Naive thymus-derived CD4-positive, alpha-beta T cell (primary cell): ENCODE measurements at regions not wholly inside any gene's neighbourhood (a gene's known extent, or its start where the extent isn't known, plus 50 kb on each side); places are given as distances from the start of the nearest gene placed in this dataset.
A peak's percentile ranks its signal among the peaks of the same experiment; 100 is the strongest.
"Not testable (repeated sequence)": the region's sequence is repeated elsewhere in the genome, so short reads cannot be mapped to it uniquely, and the experiment has no call there.

Source experiments
- ATAC-seq: fragments of 150-1000 bp; cut with Tn5 transposase; 2 replicates; pipeline ENCODE4 v1.10.0; 2021; ENCODE audit warnings: mild to moderate bottlenecking, moderate library complexity
- CTCF ChIA-PET: fragments of 350-600 bp; sonication (Branson Sonifier 250); formaldehyde crosslinking; loops from one replicate; lab custom pipeline; 2021; ENCODE audit warnings: antibody characterized with exemption; lab: Charles Lee
- POLR2A ChIA-PET: fragments of 350-600 bp; sonication (Branson Sonifier 250); formaldehyde crosslinking; loops from one replicate; lab custom pipeline; 2021; ENCODE audit warnings: antibody characterized with exemption, inconsistent platforms; lab: Charles Lee
- DNase-seq, 9 donors: peaks; one replicate each; pipeline versions ENCODE4 v3.0.0 to v3.0.0-alpha.2; 2020 to 2022; ENCODE audit warnings: mixed read lengths in 1 of 9
- H3K27ac ChIP-seq: one replicate; pipeline ENCODE4 v1.7.0; 2013; ENCODE audit warnings: mild to moderate bottlenecking, low read depth, low read length, moderate library complexity
- H3K27me3 ChIP-seq, 2 donors: one replicate each; pipeline ENCODE4 v1.7.0; 2013; ENCODE audit warnings: low read length in 2 of 2, mild to moderate bottlenecking in 2 of 2, moderate library complexity in 2 of 2; ENCODE audit not compliant: control insufficient read depth in 2 of 2, insufficient read depth in 2 of 2
- H3K36me3 ChIP-seq, 3 experiments: 1 replicate in 2 of 3; 2 replicates in 1 of 3; pipeline ENCODE4 v1.7.0; 2013; ENCODE audit warnings: low read length in 3 of 3, mild to moderate bottlenecking in 3 of 3, moderate library complexity in 1 of 3; ENCODE audit not compliant: insufficient read depth in 3 of 3, control insufficient read depth in 2 of 3
- H3K4me1 ChIP-seq, 2 donors: one replicate each; pipeline ENCODE4 v1.7.0; 2013; ENCODE audit warnings: low read length in 2 of 2, mild to moderate bottlenecking in 2 of 2, moderate library complexity in 1 of 2; ENCODE audit not compliant: control insufficient read depth in 2 of 2, insufficient read depth in 2 of 2
- H3K4me3 ChIP-seq: 2 replicates; pipeline ENCODE4 v1.7.0; 2013; ENCODE audit warnings: mild to moderate bottlenecking, low read length
- H3K9me3 ChIP-seq, 3 experiments: 1 replicate in 2 of 3; 2 replicates in 1 of 3; pipeline ENCODE4 v1.7.0; 2013; ENCODE audit warnings: low read length in 3 of 3; ENCODE audit not compliant: control insufficient read depth in 2 of 3
- H3K27ac Mint-ChIP-seq, 9 donors: one replicate each; pipeline ENCODE4 v1.8.0; 2020 to 2022; ENCODE audit warnings: mixed read lengths in 9 of 9, mild to moderate bottlenecking in 8 of 9, moderate library complexity in 5 of 9, inconsistent platforms in 2 of 9
- H3K27me3 Mint-ChIP-seq, 5 donors: one replicate each; pipeline ENCODE4 v1.8.0; 2021 to 2022; ENCODE audit warnings: mixed read lengths in 5 of 5, mild to moderate bottlenecking in 1 of 5
- H3K36me3 Mint-ChIP-seq, 5 donors: one replicate each; pipeline ENCODE4 v1.8.0; 2020 to 2022; ENCODE audit warnings: mixed read lengths in 5 of 5, mild to moderate bottlenecking in 3 of 5, inconsistent platforms in 1 of 5
- H3K4me1 Mint-ChIP-seq, 7 donors: one replicate each; pipeline ENCODE4 v1.8.0; 2020 to 2022; ENCODE audit warnings: mixed read lengths in 7 of 7, mild to moderate bottlenecking in 3 of 7, inconsistent platforms in 1 of 7
- H3K4me3 Mint-ChIP-seq, 10 donors: one replicate each; pipeline ENCODE4 v1.8.0; 2020 to 2022; ENCODE audit warnings: mild to moderate bottlenecking in 10 of 10, mixed read lengths in 10 of 10, moderate library complexity in 6 of 10, inconsistent platforms in 2 of 10
- H3K9me3 Mint-ChIP-seq, 11 donors: one replicate each; pipeline ENCODE4 v1.8.0; 2020 to 2022; ENCODE audit warnings: mixed read lengths in 11 of 11, mild to moderate bottlenecking in 4 of 11, inconsistent platforms in 1 of 11, moderate library complexity in 1 of 11
- intact Hi-C, 2 donors: fragments of 100-400 bp; cut with micrococcal nuclease; formaldehyde crosslinking; loops; one replicate each; pipeline ENCODE4 v1.15.1; 2023

- H3K4me3 Mint-ChIP-seq, H3K36me3 ChIP-seq, H3K9me3 ChIP-seq, H3K27me3 ChIP-seq, H3K36me3 Mint-ChIP-seq, intact Hi-C loops, H3K27me3 Mint-ChIP-seq, H3K4me3 ChIP-seq, POLR2A ChIA-PET, H3K4me1 Mint-ChIP-seq, H3K27ac ChIP-seq, CTCF ChIA-PET, H3K4me1 ChIP-seq, ATAC-seq, H3K9me3 Mint-ChIP-seq, H3K27ac Mint-ChIP-seq: not testable (repeated sequence)
- DNase-seq, result peak in 1 of 9 donors; percentile 17
These were observed 159.4 kb upstream of the FRG2B start for GRCh38 chr10:133785846-133786602.

- H3K4me1 ChIP-seq, H3K27ac Mint-ChIP-seq, CTCF ChIA-PET, H3K36me3 Mint-ChIP-seq, ATAC-seq, POLR2A ChIA-PET, intact Hi-C loops, H3K27ac ChIP-seq, DNase-seq, H3K36me3 ChIP-seq, H3K27me3 ChIP-seq, H3K4me1 Mint-ChIP-seq, H3K4me3 Mint-ChIP-seq, H3K9me3 ChIP-seq, H3K4me3 ChIP-seq, H3K27me3 Mint-ChIP-seq, H3K9me3 Mint-ChIP-seq: not testable (repeated sequence)
These were observed 158.6 kb upstream of the FRG2B start for GRCh38 chr10:133785178-133785577.

GRCh38 chr10:133765308-133765707, 138.7 kb upstream of the FRG2B start:
- H3K36me3 ChIP-seq, H3K9me3 ChIP-seq, H3K27me3 Mint-ChIP-seq, H3K27ac Mint-ChIP-seq, H3K4me1 ChIP-seq, CTCF ChIA-PET, H3K9me3 Mint-ChIP-seq, H3K4me1 Mint-ChIP-seq, H3K36me3 Mint-ChIP-seq, intact Hi-C loops, H3K27me3 ChIP-seq, H3K4me3 Mint-ChIP-seq, H3K27ac ChIP-seq, ATAC-seq, POLR2A ChIA-PET, DNase-seq, H3K4me3 ChIP-seq: not testable (repeated sequence)

GRCh38 chr10:133764823-133765209, 138.2 kb upstream of the FRG2B start:
- H3K27me3 ChIP-seq, H3K4me3 Mint-ChIP-seq, H3K27me3 Mint-ChIP-seq, H3K27ac ChIP-seq, H3K4me3 ChIP-seq, H3K4me1 ChIP-seq, H3K36me3 Mint-ChIP-seq, intact Hi-C loops, DNase-seq, H3K27ac Mint-ChIP-seq, H3K9me3 Mint-ChIP-seq, POLR2A ChIA-PET, H3K9me3 ChIP-seq, CTCF ChIA-PET, H3K36me3 ChIP-seq, H3K4me1 Mint-ChIP-seq: not testable (repeated sequence)
- ATAC-seq, result peak; percentile 20

GRCh38 chr10:133763875-133764822, 137.6 kb upstream of the FRG2B start:
- H3K36me3 ChIP-seq, H3K27me3 ChIP-seq, intact Hi-C loops, H3K4me3 Mint-ChIP-seq, H3K4me1 Mint-ChIP-seq, H3K4me1 ChIP-seq, H3K27ac Mint-ChIP-seq, H3K9me3 ChIP-seq, POLR2A ChIA-PET, H3K27me3 Mint-ChIP-seq, CTCF ChIA-PET, H3K36me3 Mint-ChIP-seq, H3K27ac ChIP-seq, H3K9me3 Mint-ChIP-seq, H3K4me3 ChIP-seq: not testable (repeated sequence)
- ATAC-seq, result peak; percentile 41
- DNase-seq, result peak in 2 of 9 donors; percentile 13 to 19

DNA sequence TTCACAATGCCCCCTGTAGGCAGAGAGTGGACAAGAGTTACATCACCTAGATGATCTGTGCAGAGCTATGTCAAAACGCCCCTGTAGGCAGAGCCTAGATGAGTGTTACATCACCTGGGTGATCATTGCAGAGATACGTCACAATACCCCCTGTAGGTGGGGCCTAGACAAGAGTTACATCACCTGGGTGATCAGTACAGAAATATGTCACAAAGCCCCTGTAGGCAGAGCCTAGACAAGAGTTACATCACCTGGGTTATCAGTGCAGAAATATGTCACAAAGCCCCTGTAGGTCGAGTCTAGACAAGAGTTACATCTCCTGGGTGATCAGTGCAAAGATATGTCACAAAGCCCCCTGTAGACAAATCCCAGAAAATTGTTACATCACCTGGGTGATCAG, 136.6 kb upstream of the FRG2B start:
- peak; percentile 78 for ATAC-seq
- POLR2A ChIA-PET, H3K27me3 Mint-ChIP-seq, CTCF ChIA-PET, H3K27ac Mint-ChIP-seq, H3K27me3 ChIP-seq, H3K4me3 ChIP-seq, H3K9me3 ChIP-seq, H3K4me1 Mint-ChIP-seq, DNase-seq, H3K4me3 Mint-ChIP-seq, H3K36me3 Mint-ChIP-seq, H3K9me3 Mint-ChIP-seq, H3K36me3 ChIP-seq, H3K27ac ChIP-seq, H3K4me1 ChIP-seq, intact Hi-C loops: not testable (repeated sequence)

GRCh38 chr10:133753545-133753944, 127.0 kb upstream of the FRG2B start:
- H3K9me3 Mint-ChIP-seq, H3K27me3 Mint-ChIP-seq, CTCF ChIA-PET, H3K4me3 ChIP-seq, H3K36me3 ChIP-seq, H3K4me1 ChIP-seq, H3K36me3 Mint-ChIP-seq, H3K4me1 Mint-ChIP-seq, H3K27ac ChIP-seq, POLR2A ChIA-PET, H3K4me3 Mint-ChIP-seq, H3K27me3 ChIP-seq, DNase-seq, intact Hi-C loops, H3K9me3 ChIP-seq, H3K27ac Mint-ChIP-seq: not testable (repeated sequence)
- ATAC-seq, result peak; percentile 64
